NCI-H1048 (cell line): ENCODE measurements at regions not wholly inside any gene's neighbourhood (a gene's known extent, or its start where the extent isn't known, plus 50 kb on each side); places are given as distances from the start of the nearest gene placed in this dataset.
"Not testable (repeated sequence)": the region's sequence is repeated elsewhere in the genome, so short reads cannot be mapped to it uniquely, and the experiment has no call there.

Source experiments
- DNase-seq: peaks from one replicate; lab custom pipeline; 2025; lab: John Stamatoyannopoulos, UW

- DNase-seq: no peak
Observed at GRCh38 chr2:36052819-36053218, 302.8 kb upstream of the CRIM1 start.

- DNase-seq: no peak
Observed at GRCh38 chr2:36044411-36044810, 311.2 kb upstream of the CRIM1 start.

GRCh38 chr2:36035137-36035536 is 320.4 kb upstream of the CRIM1 start:
- no peak for DNase-seq

- DNase-seq: no peak
Observed at GRCh38 chr2:36032046-36032445, 323.5 kb upstream of the CRIM1 start.

- no peak for DNase-seq
Observed at GRCh38 chr2:36031471-36031870, 324.1 kb upstream of the CRIM1 start.

- no peak for DNase-seq
Observed at GRCh38 chr2:36027616-36028015, 328.0 kb upstream of the CRIM1 start.

GRCh38 chr2:36013064-36013463 is 342.5 kb upstream of the CRIM1 start:
- DNase-seq: no peak

GRCh38 chr2:36006444-36006843 is 349.1 kb upstream of the CRIM1 start:
- no peak for DNase-seq

- no peak for DNase-seq
Observed at GRCh38 chr2:36002941-36003340, 352.6 kb upstream of the CRIM1 start.

GRCh38 chr2:35997488-35997887 is 358.1 kb upstream of the CRIM1 start:
- DNase-seq: no peak

GRCh38 chr2:35989503-35989902 is 366.1 kb upstream of the CRIM1 start:
- DNase-seq: no peak

GRCh38 chr2:35989040-35989439 is 366.5 kb upstream of the CRIM1 start:
- DNase-seq: no peak

GRCh38 chr2:35986871-35987270 is 368.7 kb upstream of the CRIM1 start:
- DNase-seq: no peak

GRCh38 chr2:35978218-35978617 is 377.4 kb upstream of the CRIM1 start:
- DNase-seq: no peak

GRCh38 chr2:35976611-35977010 is 379.0 kb upstream of the CRIM1 start:
- DNase-seq: no peak

- DNase-seq: no peak
Observed at GRCh38 chr2:35973737-35974132, 381.8 kb upstream of the CRIM1 start.

GRCh38 chr2:35973132-35973736 is 382.3 kb upstream of the CRIM1 start:
- DNase-seq: no peak

- no peak for DNase-seq
Observed at GRCh38 chr2:35963824-35964223, 391.8 kb upstream of the CRIM1 start.

GRCh38 chr2:35963357-35963756 is 392.2 kb upstream of the CRIM1 start:
- no peak for DNase-seq

- no peak for DNase-seq
Observed at GRCh38 chr2:35962585-35963146, 392.9 kb upstream of the CRIM1 start.

- no peak for DNase-seq
Observed at GRCh38 chr2:35960596-35960995, 395.0 kb upstream of the CRIM1 start.

- not testable (repeated sequence) for DNase-seq
Observed at GRCh38 chr2:35957053-35957452, 398.5 kb upstream of the CRIM1 start.

- DNase-seq: no peak
Observed at GRCh38 chr2:35946478-35946877, 409.1 kb upstream of the CRIM1 start.

- no peak for DNase-seq
Observed at GRCh38 chr2:35938838-35939237, 416.7 kb upstream of the CRIM1 start.
